IPS DF 4.7 (cell line): ENCODE measurements at regions not wholly inside any gene's neighbourhood (a gene's known extent, or its start where the extent isn't known, plus 50 kb on each side); places are given as distances from the start of the nearest gene placed in this dataset.

ENCODE experiments used
- DNase-seq: peaks from one replicate; pipeline ENCODE4 v3.0.0-alpha.2; 2013; ENCODE audit warnings: low spot score; ENCODE audit errors: extremely low read depth

GRCh38 chr1:214927796-214928195, 154.7 kb upstream of the KCNK2 start:
- no peak for DNase-seq

- DNase-seq: no peak
Measured at GRCh38 chr1:214928574-214928973, 154.0 kb upstream of the KCNK2 start.

- DNase-seq: no peak
Measured at GRCh38 chr1:214933375-214933774, 149.2 kb upstream of the KCNK2 start.

- no peak for DNase-seq
Measured at GRCh38 chr1:214934045-214934444, 148.5 kb upstream of the KCNK2 start.

- DNase-seq: no peak
Measured at GRCh38 chr1:214935258-214935657, 147.3 kb upstream of the KCNK2 start.

GRCh38 chr1:214939180-214939579, 143.4 kb upstream of the KCNK2 start:
- DNase-seq: no peak

- DNase-seq: no peak
Measured at GRCh38 chr1:214941061-214941460, 141.5 kb upstream of the KCNK2 start.

GRCh38 chr1:214943054-214943453, 139.5 kb upstream of the KCNK2 start:
- no peak for DNase-seq

- DNase-seq: no peak
Measured at GRCh38 chr1:214946615-214947014, 135.9 kb upstream of the KCNK2 start.

GRCh38 chr1:214952648-214953047, 129.9 kb upstream of the KCNK2 start:
- peak; percentile 49 for DNase-seq

GRCh38 chr1:214953901-214954616, 128.5 kb upstream of the KCNK2 start:
- no peak for DNase-seq

- no peak for DNase-seq
Measured at GRCh38 chr1:214954617-214954949, 128.0 kb upstream of the KCNK2 start.

- DNase-seq: no peak
Measured at GRCh38 chr1:214957330-214958137, 125.0 kb upstream of the KCNK2 start.

GRCh38 chr1:214958486-214958885, 124.1 kb upstream of the KCNK2 start:
- DNase-seq: no peak

GRCh38 chr1:214966346-214966745, 116.2 kb upstream of the KCNK2 start:
- no peak for DNase-seq

GRCh38 chr1:214967865-214968575, 114.5 kb upstream of the KCNK2 start:
- DNase-seq: no peak

- no peak for DNase-seq
Measured at GRCh38 chr1:214970016-214970415, 112.5 kb upstream of the KCNK2 start.

- DNase-seq: no peak
Measured at GRCh38 chr1:214971071-214971470, 111.5 kb upstream of the KCNK2 start.

GRCh38 chr1:214974002-214974401, 108.5 kb upstream of the KCNK2 start:
- no peak for DNase-seq

GRCh38 chr1:214976665-214977064, 105.9 kb upstream of the KCNK2 start:
- no peak for DNase-seq

- DNase-seq: no peak
Measured at GRCh38 chr1:214977110-214977509, 105.4 kb upstream of the KCNK2 start.

- DNase-seq: no peak
Measured at GRCh38 chr1:214977700-214978374, 104.7 kb upstream of the KCNK2 start.
